HepG2 (cell line): ENCODE measurements at regions not wholly inside any gene's neighbourhood (a gene's known extent, or its start where the extent isn't known, plus 50 kb on each side); places are given as distances from the start of the nearest gene placed in this dataset.

Experiments used
- ADNP ChIP-seq: sonication (generic); formaldehyde crosslinking; IDR thresholded peaks from 2 replicates; pipeline ENCODE4 v1.4.0; 2020; ENCODE audit warnings: missing genetic modification reagents
- ATRX ChIP-seq: sonication (generic); formaldehyde crosslinking; IDR thresholded peaks from 2 replicates; pipeline ENCODE4 v1.4.0; 2020; ENCODE audit warnings: missing genetic modification reagents, borderline replicate concordance
- CAMTA2 ChIP-seq: sonication (generic); formaldehyde crosslinking; IDR thresholded peaks from 2 replicates; pipeline ENCODE4 v1.4.0; 2020; ENCODE audit warnings: mild to moderate bottlenecking, missing genetic modification reagents, borderline replicate concordance
- HNRNPLL ChIP-seq: fragments of 200-400 bp; formaldehyde crosslinking; IDR thresholded peaks from 2 replicates; pipeline ENCODE4 v1.6.1; 2017; ENCODE audit warnings: mild to moderate bottlenecking, low read depth, low read length; ENCODE audit not compliant: poor library complexity, severe bottlenecking
- IRF2 ChIP-seq: IDR thresholded peaks from 2 replicates; pipeline ENCODE4 v1.6.1; 2018; ENCODE audit warnings: missing genetic modification reagents, missing compliant biosample characterization
- MYNN ChIP-seq: sonication (generic); formaldehyde crosslinking; IDR thresholded peaks from 2 replicates; pipeline ENCODE4 v1.4.0; 2020; ENCODE audit warnings: mild to moderate bottlenecking, low read depth, missing genetic modification reagents
- SNAI1 ChIP-seq: sonication (generic); formaldehyde crosslinking; IDR thresholded peaks from 2 replicates; pipeline ENCODE4 v1.5.0; 2020; ENCODE audit warnings: mild to moderate bottlenecking, missing genetic modification reagents, borderline replicate concordance
- TBX3 ChIP-seq: fragments of 450-650 bp; IDR thresholded peaks from 2 replicates; pipeline ENCODE4 v1.6.1; 2017; ENCODE audit warnings: antibody characterized with exemption, mild to moderate bottlenecking, inconsistent platforms, borderline replicate concordance
- TF ChIP-seq, protein P1 (sequence below): IDR thresholded peaks from 2 replicates; pipeline ENCODE4 v1.6.1; 2016; ENCODE audit warnings: low read depth
- TF ChIP-seq, protein P2 (sequence below): sonication (generic); formaldehyde crosslinking; IDR thresholded peaks from 2 replicates; pipeline ENCODE4 v1.5.0; 2020; ENCODE audit warnings: mild to moderate bottlenecking, missing genetic modification reagents, moderate library complexity

DNA sequence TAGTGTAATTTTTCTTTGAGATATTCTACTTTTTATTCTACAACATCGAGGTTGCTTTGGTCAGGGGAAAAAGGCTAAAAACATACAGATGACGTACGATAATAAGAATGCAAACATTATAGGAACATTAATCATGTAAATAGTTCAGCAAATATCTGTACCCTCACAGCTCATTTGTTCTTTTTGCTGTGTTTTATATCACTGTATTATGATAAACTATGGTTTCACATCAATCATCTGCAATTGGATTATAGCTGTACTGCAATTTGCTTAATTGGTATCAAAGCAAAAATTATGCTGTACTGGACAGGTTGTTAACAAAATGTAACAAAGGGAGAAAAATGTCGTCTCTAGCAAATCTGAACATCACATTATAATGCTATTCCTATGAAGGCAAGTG lies 597.1 kb downstream of the EPHA7 start:
- TF ChIP-seq, protein P1, sequence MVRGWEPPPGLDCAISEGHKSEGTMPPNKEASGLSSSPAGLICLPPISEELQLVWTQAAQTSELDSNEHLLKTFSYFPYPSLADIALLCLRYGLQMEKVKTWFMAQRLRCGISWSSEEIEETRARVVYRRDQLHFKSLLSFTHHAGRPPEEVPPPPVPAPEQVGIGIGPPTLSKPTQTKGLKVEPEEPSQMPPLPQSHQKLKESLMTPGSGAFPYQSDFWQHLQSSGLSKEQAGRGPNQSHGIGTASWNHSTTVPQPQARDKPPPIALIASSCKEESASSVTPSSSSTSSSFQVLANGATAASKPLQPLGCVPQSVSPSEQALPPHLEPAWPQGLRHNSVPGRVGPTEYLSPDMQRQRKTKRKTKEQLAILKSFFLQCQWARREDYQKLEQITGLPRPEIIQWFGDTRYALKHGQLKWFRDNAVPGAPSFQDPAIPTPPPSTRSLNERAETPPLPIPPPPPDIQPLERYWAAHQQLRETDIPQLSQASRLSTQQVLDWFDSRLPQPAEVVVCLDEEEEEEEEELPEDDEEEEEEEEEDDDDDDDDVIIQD = no peak
- no peak for TF ChIP-seq TBX3
- no peak for TF ChIP-seq CAMTA2 (CRISPR knock-in tag)
- TF ChIP-seq SNAI1 (CRISPR knock-in tag) = no peak
- TF ChIP-seq MYNN = no peak
- no peak for TF ChIP-seq HNRNPLL
- TF ChIP-seq, protein P2, sequence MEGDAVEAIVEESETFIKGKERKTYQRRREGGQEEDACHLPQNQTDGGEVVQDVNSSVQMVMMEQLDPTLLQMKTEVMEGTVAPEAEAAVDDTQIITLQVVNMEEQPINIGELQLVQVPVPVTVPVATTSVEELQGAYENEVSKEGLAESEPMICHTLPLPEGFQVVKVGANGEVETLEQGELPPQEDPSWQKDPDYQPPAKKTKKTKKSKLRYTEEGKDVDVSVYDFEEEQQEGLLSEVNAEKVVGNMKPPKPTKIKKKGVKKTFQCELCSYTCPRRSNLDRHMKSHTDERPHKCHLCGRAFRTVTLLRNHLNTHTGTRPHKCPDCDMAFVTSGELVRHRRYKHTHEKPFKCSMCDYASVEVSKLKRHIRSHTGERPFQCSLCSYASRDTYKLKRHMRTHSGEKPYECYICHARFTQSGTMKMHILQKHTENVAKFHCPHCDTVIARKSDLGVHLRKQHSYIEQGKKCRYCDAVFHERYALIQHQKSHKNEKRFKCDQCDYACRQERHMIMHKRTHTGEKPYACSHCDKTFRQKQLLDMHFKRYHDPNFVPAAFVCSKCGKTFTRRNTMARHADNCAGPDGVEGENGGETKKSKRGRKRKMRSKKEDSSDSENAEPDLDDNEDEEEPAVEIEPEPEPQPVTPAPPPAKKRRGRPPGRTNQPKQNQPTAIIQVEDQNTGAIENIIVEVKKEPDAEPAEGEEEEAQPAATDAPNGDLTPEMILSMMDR (CRISPR knock-in tag) = no peak
- no peak for TF ChIP-seq ATRX (CRISPR knock-in tag)
- no peak for TF ChIP-seq IRF2 (CRISPR knock-in tag)
- no peak for TF ChIP-seq ADNP (CRISPR knock-in tag)
